MG63 (cell line): ENCODE measurements at regions not wholly inside any gene's neighbourhood (a gene's known extent, or its start where the extent isn't known, plus 50 kb on each side); places are given as distances from the start of the nearest gene placed in this dataset.
"Not testable (repeated sequence)": the region's sequence is repeated elsewhere in the genome, so short reads cannot be mapped to it uniquely, and the experiment has no call there.

Experiments
- DNase-seq: peaks from one replicate; pipeline ENCODE4 v3.0.0-alpha.2; 2020
- H3K27me3 ChIP-seq: fragments of 250-450 bp; sonication (Bioruptor Pico); 2 replicates; pipeline ENCODE4 v1.5.1; 2020; ENCODE audit warnings: mild to moderate bottlenecking, moderate library complexity
- H3K36me3 ChIP-seq: fragments of 250-450 bp; sonication (Bioruptor Pico); 2 replicates; pipeline ENCODE4 v1.5.1; 2020; ENCODE audit warnings: mild to moderate bottlenecking, moderate library complexity
- H3K4me3 ChIP-seq: fragments of 250-450 bp; sonication (Bioruptor Pico); 2 replicates; pipeline ENCODE4 v1.5.1; 2020; ENCODE audit warnings: mild to moderate bottlenecking, moderate library complexity
- H3K9me3 ChIP-seq: fragments of 250-450 bp; sonication (Bioruptor Pico); 2 replicates; pipeline ENCODE4 v1.5.1; 2020; ENCODE audit warnings: mild to moderate bottlenecking, moderate library complexity

DNA sequence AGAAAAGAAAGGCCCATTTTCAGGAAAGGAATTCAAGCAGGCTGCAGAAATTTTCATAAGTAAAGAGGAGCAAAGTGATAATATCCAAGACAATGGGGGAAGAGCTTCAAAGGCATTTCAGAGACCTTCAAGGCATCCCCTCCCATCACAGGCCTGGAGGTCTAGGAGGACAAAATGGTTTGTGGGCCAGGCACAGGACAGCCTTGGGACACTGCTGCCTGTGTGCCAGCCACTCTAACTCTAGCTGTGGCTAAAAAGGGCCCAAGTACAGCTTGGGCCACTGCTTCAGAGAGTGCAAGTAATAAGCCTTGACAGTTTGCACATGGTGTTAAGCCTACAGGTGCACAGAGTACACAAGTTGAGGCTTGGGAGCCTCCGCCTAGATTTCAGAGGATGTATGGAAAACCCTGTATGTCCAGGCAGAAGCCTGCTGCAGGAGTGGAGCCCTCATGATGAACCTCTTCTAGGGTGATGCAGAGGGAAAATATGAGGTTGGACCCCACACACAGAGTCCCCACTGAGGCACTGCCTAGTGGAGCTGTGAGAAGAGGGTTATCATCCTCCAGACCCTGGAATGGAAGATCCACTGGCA lies 51.8 kb upstream of the ZSWIM5 start:
- Histone ChIP-seq H3K36me3 (no peaks in the 10 kb centered on the region), H3K4me3 (no peak overlapping the region), H3K9me3 (peaks cover 20% of the 10 kb centered on the region), H3K27me3 (no peaks in the 10 kb centered on the region)
- DNase-seq, result no peak

GRCh38 chr1:45259053-45259452 lies 52.6 kb upstream of the ZSWIM5 start:
- DNase-seq, result no peak
- H3K4me3 ChIP-seq, result no peak overlapping the region
- peaks cover 20% of the 10 kb centered on the region for H3K9me3 ChIP-seq
- H3K36me3 ChIP-seq, result no peaks in the 10 kb centered on the region
- H3K27me3 ChIP-seq, result no peaks in the 10 kb centered on the region

- H3K27me3 ChIP-seq, result no peaks in the 10 kb centered on the region
- no peak overlapping the region for H3K4me3 ChIP-seq
- no peaks in the 10 kb centered on the region for H3K36me3 ChIP-seq
- H3K9me3 ChIP-seq, result peaks cover 20% of the 10 kb centered on the region
- no peak for DNase-seq
Measured at GRCh38 chr1:45260244-45260643, 53.8 kb upstream of the ZSWIM5 start.

DNA sequence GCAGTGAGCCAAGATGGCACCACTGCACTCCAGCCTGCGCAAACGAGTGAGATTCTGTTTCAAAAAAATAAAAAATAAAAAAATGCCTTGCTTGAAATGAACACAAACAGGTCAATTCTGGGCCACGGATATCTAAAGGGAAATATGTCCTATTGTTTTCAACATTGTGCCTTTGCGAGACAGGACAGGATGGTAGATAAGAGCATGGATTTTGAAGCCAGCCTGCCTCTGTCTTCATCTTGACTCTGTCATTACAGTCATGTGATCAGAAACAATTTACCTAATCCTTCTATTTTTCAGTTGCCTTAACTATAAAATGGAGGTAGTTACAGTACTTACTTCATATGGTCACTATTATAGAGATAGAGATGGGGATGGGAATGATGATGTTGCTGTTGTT lies 56.7 kb upstream of the ZSWIM5 start:
- Histone ChIP-seq H3K27me3 (no peaks in the 10 kb centered on the region), H3K4me3 (no peak overlapping the region), H3K9me3 (peaks cover 10% of the 10 kb centered on the region), H3K36me3 (no peaks in the 10 kb centered on the region)
- DNase-seq, result no peak

- no peaks in the 10 kb centered on the region; the same call in 1 of the 2 replicates for H3K9me3 ChIP-seq
- no peaks in the 10 kb centered on the region for H3K27me3 ChIP-seq
- H3K4me3 ChIP-seq, result no peak overlapping the region
- no peaks in the 10 kb centered on the region for H3K36me3 ChIP-seq
- DNase-seq, result no peak
Measured at GRCh38 chr1:45265244-45265643, 58.8 kb upstream of the ZSWIM5 start.

DNA sequence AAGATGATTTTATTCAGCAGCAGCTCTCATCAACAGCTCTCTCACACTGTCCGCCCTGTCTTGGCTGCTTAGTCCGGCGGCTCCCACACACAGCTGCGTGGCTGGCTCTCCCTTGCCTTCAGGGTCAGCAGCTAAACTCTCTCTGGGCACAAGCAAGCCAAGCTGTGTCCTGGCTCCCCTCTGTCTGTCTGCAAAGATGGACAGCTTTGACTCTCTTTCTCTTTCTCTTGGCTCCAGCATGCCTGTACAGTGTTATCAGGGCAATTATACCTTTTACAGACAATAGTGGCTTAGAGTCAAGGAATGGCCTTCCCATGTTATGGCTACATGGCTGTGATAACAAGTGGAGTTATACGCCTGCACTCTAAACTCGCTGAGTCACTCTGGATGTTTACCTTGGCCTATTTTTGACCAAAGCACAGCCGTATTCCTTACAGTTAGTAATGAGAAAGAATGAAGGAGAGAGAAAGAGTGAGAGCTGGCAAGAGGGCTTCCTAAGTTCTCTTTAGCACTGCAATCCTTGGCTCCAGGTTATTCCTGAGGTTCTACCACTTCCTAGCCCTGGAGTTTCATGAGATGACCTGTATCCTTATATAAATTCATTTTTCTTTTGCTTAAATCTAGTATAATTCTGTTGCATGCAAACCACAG lies 59.9 kb upstream of the ZSWIM5 start:
- Histone ChIP-seq H3K4me3 (no peak overlapping the region), H3K36me3 (no peaks in the 10 kb centered on the region), H3K9me3 (no peaks in the 10 kb centered on the region; the same call in none of the 2 replicates), H3K27me3 (no peaks in the 10 kb centered on the region)
- DNase-seq, result peak; percentile 79

DNA sequence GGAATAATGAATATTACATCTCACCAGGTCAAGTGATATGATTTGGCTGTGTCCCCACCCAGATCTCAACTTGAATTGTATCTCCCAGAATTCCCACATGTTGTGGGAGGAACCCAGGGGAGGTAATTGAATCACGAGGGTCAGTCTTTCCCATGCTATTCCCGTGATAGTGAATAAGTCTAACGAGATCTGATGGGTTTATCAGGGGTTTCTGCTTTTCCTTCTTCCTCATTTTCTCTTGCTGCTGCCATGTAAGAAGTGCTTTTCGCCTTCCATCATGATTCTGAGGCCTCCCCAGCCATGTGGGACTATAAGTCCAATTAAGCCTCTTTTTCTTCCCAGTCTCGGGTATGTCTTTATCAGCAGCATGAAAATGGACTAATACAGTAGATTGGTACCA lies 58.4 kb upstream of the HPDL start:
- H3K27me3 ChIP-seq, DNase-seq, H3K9me3 ChIP-seq, H3K36me3 ChIP-seq, H3K4me3 ChIP-seq: not testable (repeated sequence)

DNA sequence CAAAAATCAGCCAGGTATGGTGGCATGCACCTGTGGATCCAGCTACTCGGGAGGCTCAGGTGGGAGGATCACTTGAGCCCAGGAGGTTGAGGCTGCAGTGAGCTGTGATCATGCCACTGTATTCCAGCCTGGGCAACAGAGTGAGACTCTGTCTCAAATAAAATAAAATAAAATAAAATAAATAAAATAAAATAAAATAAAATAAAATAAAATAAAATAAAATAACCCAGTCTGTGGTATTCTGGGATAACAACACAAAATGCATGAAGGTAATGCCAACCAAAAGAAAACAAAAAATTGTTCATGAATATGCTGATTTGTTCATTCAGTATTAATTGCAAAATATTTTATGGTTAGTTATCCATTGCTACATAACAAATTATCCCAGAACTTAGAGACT lies 54.4 kb upstream of the HPDL start:
- H3K36me3 ChIP-seq, H3K27me3 ChIP-seq, H3K4me3 ChIP-seq, DNase-seq, H3K9me3 ChIP-seq: not testable (repeated sequence)

DNA sequence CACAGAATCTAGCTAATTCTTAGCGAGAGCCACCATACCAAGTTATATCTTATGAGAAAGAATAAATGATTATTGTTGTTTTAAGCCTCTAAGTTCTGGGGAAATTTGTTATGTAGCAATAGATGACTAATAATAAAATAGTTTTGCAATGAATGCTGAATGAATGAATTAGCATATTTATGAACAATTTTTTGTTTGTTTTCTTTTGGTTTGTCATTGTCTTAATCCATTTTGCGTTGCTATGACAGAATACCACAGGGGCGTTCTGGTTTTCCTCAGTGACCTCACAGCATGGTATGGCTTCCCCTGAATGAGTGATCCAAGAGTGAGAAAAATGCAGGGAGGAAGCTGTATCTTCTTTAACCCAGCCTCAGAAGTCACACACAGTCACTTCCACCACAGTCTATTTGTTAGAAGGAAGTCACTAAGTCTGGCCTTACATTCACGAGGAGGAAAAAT lies 53.8 kb upstream of the HPDL start:
- Histone ChIP-seq H3K27me3 (no peaks in the 10 kb centered on the region), H3K4me3 (no peak overlapping the region), H3K36me3 (no peaks in the 10 kb centered on the region), H3K9me3 (peaks cover 4% of the 10 kb centered on the region)
- DNase-seq, result peak; percentile 43

GRCh38 chr1:45275054-45275453 lies 51.6 kb upstream of the HPDL start:
- Histone ChIP-seq H3K9me3 (peaks cover 8% of the 10 kb centered on the region), H3K4me3 (no peak overlapping the region), H3K27me3 (no peaks in the 10 kb centered on the region), H3K36me3 (no peaks in the 10 kb centered on the region)
- no peak for DNase-seq
